Transverse colon (tissue), 4 donors: ENCODE measurements at regions not wholly inside any gene's neighbourhood (a gene's known extent, or its start where the extent isn't known, plus 50 kb on each side); places are given as distances from the start of the nearest gene placed in this dataset.
A peak's percentile ranks its signal among the peaks of the same experiment; 100 is the strongest.

Experiments used
- DNase-seq: peaks from one replicate; pipeline ENCODE4 v3.0.0-alpha.2; 2019
- H3K27ac ChIP-seq, 4 donors: fragments of 200-600 bp; sonication (generic); 2 replicates each; pipeline ENCODE4 v1.5.1; 2016 to 2018; ENCODE audit warnings: inconsistent platforms in 4 of 4
- H3K27me3 ChIP-seq: fragments of 200-600 bp; sonication (generic); 2 replicates; pipeline ENCODE4 v1.5.1; 2017; ENCODE audit warnings: inconsistent platforms
- H3K36me3 ChIP-seq, 4 donors: fragments of 200-600 bp; sonication (generic); 2 replicates each; pipeline ENCODE4 v1.5.1; 2017 to 2019; ENCODE audit warnings: inconsistent platforms in 4 of 4
- H3K4me1 ChIP-seq, 4 donors: fragments of 200-600 bp; sonication (generic); 2 replicates each; pipeline ENCODE4 v1.5.1; 2017 to 2020; ENCODE audit warnings: inconsistent platforms in 4 of 4
- H3K4me3 ChIP-seq, 4 donors: fragments of 200-600 bp; sonication (generic); 1 replicate in 1 of 4; 2 replicates in 3 of 4; pipeline versions ENCODE4 v1.5.1 to v1.6.1; 2017 to 2019; ENCODE audit warnings: inconsistent platforms in 4 of 4
- H3K9me3 ChIP-seq, 2 donors: fragments of 200-600 bp; sonication (generic); 2 replicates each; pipeline ENCODE4 v1.5.1; 2017 to 2019; ENCODE audit warnings: inconsistent platforms in 2 of 2
- EP300 ChIP-seq: sonication (generic); formaldehyde crosslinking; IDR thresholded peaks from one replicate; pipeline ENCODE4 v1.6.1; 2017; ENCODE audit warnings: antibody characterized with exemption, low read depth
- POLR2A ChIP-seq: fragments of 450-650 bp; IDR thresholded peaks from one replicate; pipeline ENCODE4 v1.6.1; 2016; ENCODE audit warnings: antibody characterized with exemption, mild to moderate bottlenecking, moderate library complexity
- POLR2AphosphoS5 ChIP-seq, 3 donors: sonication (generic); formaldehyde crosslinking; IDR thresholded peaks; one replicate each; pipeline ENCODE4 v1.6.1; 2016; ENCODE audit warnings: antibody characterized with exemption in 3 of 3
- WGBS, 2 donors: methylation state at CpG; one replicate each; pipeline ENCODE4 v1.1.5; 2018; ENCODE audit warnings: low coverage in 1 of 2; 5-methylcytosine and 5-hydroxymethylcytosine counted together
- in situ Hi-C, 4 donors: fragments of 200-750 bp; cut with MboI; loops; one replicate each; pipeline versions ENCODE4 v1.15.0 to v1.15.1; 2017; ENCODE audit warnings: low sequenced_read_pairs in 3 of 4, low pct_ligation_motif_present in 1 of 4, low pct_unique_long_range_greater_than_20kb in 1 of 4
- intact Hi-C: fragments of 100-400 bp; cut with DNase I; formaldehyde crosslinking; loops from one replicate; pipeline ENCODE4 v1.15.1; 2023; ENCODE audit warnings: low total_unique reads
- TF ChIP-seq, protein P1 (sequence below), 5 experiments: fragments of 200-600 bp in 3 of 5; fragments of 450-650 bp in 2 of 5; sonication (generic) in 3 of 5; IDR thresholded peaks; 1 replicate in 2 of 5; 2 replicates in 3 of 5; pipeline ENCODE4 v1.5.1; 2016 to 2017; ENCODE audit warnings: antibody characterized with exemption in 5 of 5, inconsistent platforms in 3 of 5, mild to moderate bottlenecking in 2 of 5, moderate library complexity in 1 of 5

DNA sequence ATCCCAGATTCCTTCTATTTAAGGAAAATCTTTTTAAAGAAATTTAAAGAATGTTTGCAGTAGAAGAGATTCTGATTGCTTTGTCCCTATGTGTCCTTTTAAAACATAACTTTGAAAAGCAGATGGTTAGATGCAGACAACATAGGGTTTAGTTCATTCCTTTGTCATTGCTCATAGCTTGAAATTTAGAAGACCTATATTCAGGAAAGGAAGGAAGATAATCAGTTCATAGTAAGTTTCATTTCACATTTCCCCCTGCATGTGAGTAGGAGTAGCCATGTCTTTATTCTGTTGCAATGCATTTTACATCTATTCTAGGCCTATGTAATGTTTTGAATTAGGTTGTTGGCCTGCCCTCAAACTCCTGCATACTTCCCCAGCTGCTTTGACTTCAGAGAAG lies 197.9 kb upstream of the GRIK2 start:
- Histone ChIP-seq H3K27me3 (no peaks in the 10 kb centered on the region), H3K27ac (no peak overlapping the region), H3K4me3 (no peak overlapping the region), H3K4me1 (no peaks in the 10 kb centered on the region), H3K36me3 (no peaks in the 10 kb centered on the region), H3K9me3 (peaks cover 0 to 3% of the 10 kb centered on the region in 2 donors)
- intact Hi-C loops (no loop called here), in situ Hi-C loops (no loop called here)
- TF ChIP-seq EP300 = no peak
- no peak for TF ChIP-seq POLR2A
- no peak for TF ChIP-seq POLR2AphosphoS5 (IDR thresholded peaks at IDR 0.05)
- TF ChIP-seq, protein P1, sequence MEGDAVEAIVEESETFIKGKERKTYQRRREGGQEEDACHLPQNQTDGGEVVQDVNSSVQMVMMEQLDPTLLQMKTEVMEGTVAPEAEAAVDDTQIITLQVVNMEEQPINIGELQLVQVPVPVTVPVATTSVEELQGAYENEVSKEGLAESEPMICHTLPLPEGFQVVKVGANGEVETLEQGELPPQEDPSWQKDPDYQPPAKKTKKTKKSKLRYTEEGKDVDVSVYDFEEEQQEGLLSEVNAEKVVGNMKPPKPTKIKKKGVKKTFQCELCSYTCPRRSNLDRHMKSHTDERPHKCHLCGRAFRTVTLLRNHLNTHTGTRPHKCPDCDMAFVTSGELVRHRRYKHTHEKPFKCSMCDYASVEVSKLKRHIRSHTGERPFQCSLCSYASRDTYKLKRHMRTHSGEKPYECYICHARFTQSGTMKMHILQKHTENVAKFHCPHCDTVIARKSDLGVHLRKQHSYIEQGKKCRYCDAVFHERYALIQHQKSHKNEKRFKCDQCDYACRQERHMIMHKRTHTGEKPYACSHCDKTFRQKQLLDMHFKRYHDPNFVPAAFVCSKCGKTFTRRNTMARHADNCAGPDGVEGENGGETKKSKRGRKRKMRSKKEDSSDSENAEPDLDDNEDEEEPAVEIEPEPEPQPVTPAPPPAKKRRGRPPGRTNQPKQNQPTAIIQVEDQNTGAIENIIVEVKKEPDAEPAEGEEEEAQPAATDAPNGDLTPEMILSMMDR (IDR thresholded peaks at IDR 0.05) = no peak
- DNase-seq = no peak

DNA sequence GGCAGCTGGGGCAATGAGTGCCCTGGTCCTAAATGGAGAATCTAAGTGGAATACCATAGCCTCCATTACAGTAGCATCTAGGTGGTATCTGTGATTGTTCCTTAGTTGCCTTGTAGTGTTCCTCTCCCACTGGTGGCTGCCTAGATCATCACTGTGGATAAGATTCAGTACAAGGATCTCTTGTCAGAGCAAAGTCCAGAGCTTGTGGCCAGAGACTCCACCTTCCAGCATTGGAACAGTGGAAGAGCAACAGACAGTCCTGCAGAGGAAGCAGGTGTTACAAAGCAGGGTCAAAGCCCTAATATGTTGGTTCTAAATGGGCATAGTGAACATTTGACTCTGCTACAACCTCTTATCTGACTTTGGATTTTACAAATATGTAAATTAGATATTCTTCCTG lies 194.1 kb upstream of the GRIK2 start:
- no peak for DNase-seq
- H3K36me3 ChIP-seq = no peaks in the 10 kb centered on the region
- TF ChIP-seq POLR2A (no peak), EP300 (no peak), POLR2AphosphoS5 (IDR thresholded peaks at IDR 0.05) (no peak)
- TF ChIP-seq, protein P1 (IDR thresholded peaks at IDR 0.05) = no peak
- H3K9me3 ChIP-seq = peaks cover 0 to 3% of the 10 kb centered on the region in 2 donors
- no peak overlapping the region for H3K4me3 ChIP-seq
- no peak overlapping the region for H3K27ac ChIP-seq
- H3K27me3 ChIP-seq = no peaks in the 10 kb centered on the region
- H3K4me1 ChIP-seq = no peaks in the 10 kb centered on the region
- intact Hi-C loops (no loop called here), in situ Hi-C loops (no loop called here)

- DNase-seq = no peak
- no peak for TF ChIP-seq POLR2A
- peak in 2 of 3 donors; percentile 18 to 45 for TF ChIP-seq POLR2AphosphoS5 (IDR thresholded peaks at IDR 0.05)
- no peak overlapping the region for H3K4me3 ChIP-seq
- no peak overlapping the region for H3K27ac ChIP-seq
- H3K9me3 ChIP-seq = no peaks in the 10 kb centered on the region
- intact Hi-C loops (no loop called here), in situ Hi-C loops (no loop called here)
- H3K27me3 ChIP-seq = no peaks in the 10 kb centered on the region
- H3K36me3 ChIP-seq = no peaks in the 10 kb centered on the region
- H3K4me1 ChIP-seq = peaks cover 0 to 19% (median 6%) of the 10 kb centered on the region in 4 donors
Observed at GRCh38 chr6:101202867-101203374, 190.6 kb upstream of the GRIK2 start.

- H3K4me1 ChIP-seq = peaks cover 0 to 23% (median 6%) of the 10 kb centered on the region in 4 donors
- H3K27me3 ChIP-seq = no peaks in the 10 kb centered on the region
- WGBS, 2 donors = 44 to 75% methylated on average over 1 to 2 of the region's 2 CpGs
- no peak overlapping the region for H3K27ac ChIP-seq
- no peaks in the 10 kb centered on the region for H3K9me3 ChIP-seq
- in situ Hi-C loops = no loop called here
- H3K36me3 ChIP-seq = no peaks in the 10 kb centered on the region
- no peak for DNase-seq
- intact Hi-C loops = no loop called here
- H3K4me3 ChIP-seq = no peak overlapping the region
- TF ChIP-seq, protein P1 (IDR thresholded peaks at IDR 0.05) = no peak
- no peak for TF ChIP-seq POLR2A
- TF ChIP-seq POLR2AphosphoS5 (IDR thresholded peaks at IDR 0.05) = no peak
- TF ChIP-seq EP300 = no peak
Observed at GRCh38 chr6:101203664-101204063, 189.8 kb upstream of the GRIK2 start.

DNA sequence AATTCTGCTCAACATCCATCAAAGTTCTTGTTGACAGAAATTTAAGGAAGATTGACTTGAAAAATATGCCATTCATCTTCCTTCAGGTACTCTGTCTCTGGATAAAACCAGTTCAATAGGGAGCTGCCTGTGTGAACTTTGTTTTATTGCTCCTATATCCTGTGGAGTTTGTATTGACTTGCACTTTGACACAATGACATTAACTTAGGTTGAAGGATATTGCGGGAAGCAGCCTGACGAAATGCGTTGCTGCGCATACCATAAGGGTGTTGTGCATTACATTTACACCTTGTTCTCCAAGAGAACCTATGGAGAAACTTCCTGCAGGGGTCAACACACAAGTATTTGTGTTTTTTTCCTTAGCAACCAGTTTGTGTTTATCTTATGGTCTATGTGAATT lies 185.4 kb upstream of the GRIK2 start:
- WGBS, 2 donors = 0 to 37% methylated on average over 1 to 4 of the region's 4 CpGs

More for the DNA sequence above, 185.4 kb upstream of the GRIK2 start:
- peaks cover 0 to 23% (median 6%) of the 10 kb centered on the region in 4 donors for H3K4me1 ChIP-seq
- no peak overlapping the region for H3K4me3 ChIP-seq
- peak; percentile 68 for DNase-seq
- in situ Hi-C loops = no loop called here
- H3K9me3 ChIP-seq = no peaks in the 10 kb centered on the region
- TF ChIP-seq, protein P1 (IDR thresholded peaks at IDR 0.05) = no peak
- TF ChIP-seq POLR2A (no peak), EP300 (peak; percentile 29), POLR2AphosphoS5 (IDR thresholded peaks at IDR 0.05) (peak in 2 of 3 donors; percentile 48 to 81)
- H3K36me3 ChIP-seq = no peaks in the 10 kb centered on the region
- H3K27ac ChIP-seq = peak overlapping the region; percentile 11 to 63 (median 51)
- intact Hi-C loops = no loop called here
- no peaks in the 10 kb centered on the region for H3K27me3 ChIP-seq
